ENCODE measurements at regions not wholly inside any gene's neighbourhood (a gene's known extent, or its start where the extent isn't known, plus 50 kb on each side); places are given as distances from the start of the nearest gene placed in this dataset.

DNA sequence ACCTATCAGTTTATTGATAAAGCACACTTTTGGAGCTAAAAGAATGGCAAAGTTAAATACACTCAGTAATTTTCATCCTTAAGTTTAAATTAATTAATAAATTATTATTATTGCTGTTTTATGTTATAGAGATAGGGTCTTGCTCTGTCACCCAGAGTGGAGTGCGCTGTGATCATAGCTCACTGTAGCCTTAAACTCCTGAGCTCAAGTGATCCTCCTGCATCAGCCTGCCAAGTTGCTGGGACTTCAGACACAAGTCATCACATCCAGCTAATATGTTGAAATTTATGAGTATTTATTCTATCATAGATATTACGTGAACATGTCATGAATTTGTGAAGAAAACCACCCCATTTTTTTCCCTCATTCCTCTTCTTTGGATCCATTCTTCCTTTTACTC, 64.2 kb downstream of the GJA1 start:
- Histone ChIP-seq H3K4me1 (no peaks in the 10 kb centered on the region), H3K9me3 (ENCODE audit: control insufficient read depth, low read length) (no peaks in the 10 kb centered on the region), H2AFZ (no peak overlapping the region), H3K79me2 (no peaks in the 10 kb centered on the region), H3K9ac (no peak overlapping the region), H3K27me3 (ENCODE audit: control insufficient read depth, insufficient read depth, low read length) (no peaks in the 10 kb centered on the region), H3K27ac (no peak overlapping the region), H3K4me3 (ENCODE audit: low read depth, low read length) (no peak overlapping the region), H3K36me3 (ENCODE audit: control insufficient read depth, insufficient read depth, low read length) (no peaks in the 10 kb centered on the region), H3K4me2 (ENCODE audit: low read length) (no peak overlapping the region)
- TF ChIP-seq, protein P1, sequence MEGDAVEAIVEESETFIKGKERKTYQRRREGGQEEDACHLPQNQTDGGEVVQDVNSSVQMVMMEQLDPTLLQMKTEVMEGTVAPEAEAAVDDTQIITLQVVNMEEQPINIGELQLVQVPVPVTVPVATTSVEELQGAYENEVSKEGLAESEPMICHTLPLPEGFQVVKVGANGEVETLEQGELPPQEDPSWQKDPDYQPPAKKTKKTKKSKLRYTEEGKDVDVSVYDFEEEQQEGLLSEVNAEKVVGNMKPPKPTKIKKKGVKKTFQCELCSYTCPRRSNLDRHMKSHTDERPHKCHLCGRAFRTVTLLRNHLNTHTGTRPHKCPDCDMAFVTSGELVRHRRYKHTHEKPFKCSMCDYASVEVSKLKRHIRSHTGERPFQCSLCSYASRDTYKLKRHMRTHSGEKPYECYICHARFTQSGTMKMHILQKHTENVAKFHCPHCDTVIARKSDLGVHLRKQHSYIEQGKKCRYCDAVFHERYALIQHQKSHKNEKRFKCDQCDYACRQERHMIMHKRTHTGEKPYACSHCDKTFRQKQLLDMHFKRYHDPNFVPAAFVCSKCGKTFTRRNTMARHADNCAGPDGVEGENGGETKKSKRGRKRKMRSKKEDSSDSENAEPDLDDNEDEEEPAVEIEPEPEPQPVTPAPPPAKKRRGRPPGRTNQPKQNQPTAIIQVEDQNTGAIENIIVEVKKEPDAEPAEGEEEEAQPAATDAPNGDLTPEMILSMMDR (IDR thresholded peaks at IDR 0.05): no peak

DNA sequence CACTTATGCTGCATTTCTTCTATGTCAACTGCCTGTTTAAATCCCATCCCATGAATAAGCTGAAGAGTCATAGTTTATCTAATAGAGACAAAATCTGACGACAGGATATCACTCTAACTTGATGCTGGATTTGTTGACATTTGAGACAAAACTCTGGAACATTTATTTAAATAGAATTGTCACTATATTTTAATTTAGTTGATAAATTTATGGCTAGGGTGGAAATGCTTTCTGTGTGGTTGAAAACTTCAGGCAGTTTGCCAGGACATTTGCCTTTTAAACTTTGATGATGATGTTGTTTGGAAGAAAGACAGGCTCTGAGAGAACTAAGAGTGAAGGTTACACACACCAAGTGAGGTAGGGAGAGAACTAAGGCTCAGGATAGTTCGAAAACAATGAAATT, 68.1 kb downstream of the GJA1 start:
- no peaks in the 10 kb centered on the region for H3K27me3 ChIP-seq (ENCODE audit: control insufficient read depth, insufficient read depth, low read length)
- H3K4me1 ChIP-seq: peaks cover 4% of the 10 kb centered on the region
- no peak overlapping the region for H3K4me3 ChIP-seq (ENCODE audit: low read depth, low read length)
- H2AFZ ChIP-seq: peak overlapping the region; percentile 4
- H3K36me3 ChIP-seq (ENCODE audit: control insufficient read depth, insufficient read depth, low read length): no peaks in the 10 kb centered on the region
- no peaks in the 10 kb centered on the region for H3K79me2 ChIP-seq
- no peak overlapping the region for H3K27ac ChIP-seq
- no peak overlapping the region for H3K4me2 ChIP-seq (ENCODE audit: low read length)
- H3K9ac ChIP-seq: no peak overlapping the region
- TF ChIP-seq, protein P1 (IDR thresholded peaks at IDR 0.05): no peak
- no peaks in the 10 kb centered on the region for H3K9me3 ChIP-seq (ENCODE audit: control insufficient read depth, low read length)

DNA sequence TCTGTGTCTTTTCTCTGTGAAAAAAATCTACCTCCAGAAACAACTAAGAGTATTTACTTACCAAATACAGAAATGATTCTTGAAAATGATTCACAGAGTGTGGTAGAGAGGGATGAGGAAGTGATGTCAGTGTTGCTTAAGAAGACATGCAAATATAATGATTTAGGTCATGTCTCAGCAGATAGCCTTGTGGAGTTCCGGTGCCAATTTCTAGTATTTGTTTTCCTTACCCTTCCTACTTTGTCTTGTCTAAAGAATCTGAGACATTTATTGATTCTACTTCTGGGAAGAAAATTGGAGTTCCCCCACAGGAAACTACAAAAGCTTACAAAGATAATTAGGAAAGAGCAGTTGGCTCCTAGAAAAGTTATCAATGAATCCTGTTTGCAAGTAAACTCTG, 68.8 kb downstream of the GJA1 start:
- Histone ChIP-seq H3K27ac (no peak overlapping the region), H3K27me3 (ENCODE audit: control insufficient read depth, insufficient read depth, low read length) (no peaks in the 10 kb centered on the region), H2AFZ (peak overlapping the region; percentile 13), H3K4me1 (peaks cover 4% of the 10 kb centered on the region), H3K9ac (no peak overlapping the region), H3K36me3 (ENCODE audit: control insufficient read depth, insufficient read depth, low read length) (no peaks in the 10 kb centered on the region), H3K9me3 (ENCODE audit: control insufficient read depth, low read length) (no peaks in the 10 kb centered on the region), H3K79me2 (no peaks in the 10 kb centered on the region), H3K4me2 (ENCODE audit: low read length) (no peak overlapping the region), H3K4me3 (ENCODE audit: low read depth, low read length) (no peak overlapping the region)
- TF ChIP-seq, protein P1 (IDR thresholded peaks at IDR 0.05): no peak

DNA sequence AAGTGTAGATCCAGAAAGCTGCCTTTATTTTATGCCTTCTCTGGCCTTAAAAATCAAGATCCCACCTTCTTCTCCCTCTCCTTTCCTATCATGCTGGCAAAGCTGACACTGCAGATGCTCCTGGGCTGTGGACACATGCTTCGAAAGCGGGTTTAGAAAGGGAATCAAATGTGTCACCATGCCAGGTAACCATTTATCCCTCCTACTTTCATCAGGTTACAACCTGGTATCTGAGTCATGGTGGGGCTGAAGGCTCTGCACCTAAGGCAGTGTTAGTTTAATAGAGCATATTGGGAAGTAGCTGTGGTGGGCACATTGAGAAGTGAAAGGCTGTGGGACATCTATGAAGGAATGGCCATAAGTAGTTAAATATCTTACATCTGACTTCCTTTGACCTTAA, 69.8 kb downstream of the GJA1 start:
- Histone ChIP-seq H3K4me3 (ENCODE audit: low read depth, low read length) (no peak overlapping the region), H3K9ac (no peak overlapping the region), H3K36me3 (ENCODE audit: control insufficient read depth, insufficient read depth, low read length) (no peaks in the 10 kb centered on the region), H3K79me2 (no peaks in the 10 kb centered on the region), H3K9me3 (ENCODE audit: control insufficient read depth, low read length) (no peaks in the 10 kb centered on the region), H2AFZ (peak overlapping the region; percentile 17), H3K27ac (no peak overlapping the region), H3K27me3 (ENCODE audit: control insufficient read depth, insufficient read depth, low read length) (no peaks in the 10 kb centered on the region), H3K4me2 (ENCODE audit: low read length) (no peak overlapping the region), H3K4me1 (peaks cover 4% of the 10 kb centered on the region)
- TF ChIP-seq, protein P1 (IDR thresholded peaks at IDR 0.05): no peak

Data from parathyroid adenoma (tissue), 2 donors.